ENCODE measurements at regions not wholly inside any gene's neighbourhood (a gene's known extent, or its start where the extent isn't known, plus 50 kb on each side); places are given as distances from the start of the nearest gene placed in this dataset.

- TF ChIP-seq POLR2A (IDR thresholded peaks at IDR 0.05; ENCODE audit: low read length): no peak
- TF ChIP-seq GATA1 (IDR thresholded peaks at IDR 0.05; ENCODE audit: low read depth, low read length): no peak
These were observed 465.9 kb upstream of the ERCC4 start for GRCh38 chr16:13453938-13454553.

Data from erythroblast (primary cell).